ENCODE measurements at regions not wholly inside any gene's neighbourhood (a gene's known extent, or its start where the extent isn't known, plus 50 kb on each side); places are given as distances from the start of the nearest gene placed in this dataset.

DNA sequence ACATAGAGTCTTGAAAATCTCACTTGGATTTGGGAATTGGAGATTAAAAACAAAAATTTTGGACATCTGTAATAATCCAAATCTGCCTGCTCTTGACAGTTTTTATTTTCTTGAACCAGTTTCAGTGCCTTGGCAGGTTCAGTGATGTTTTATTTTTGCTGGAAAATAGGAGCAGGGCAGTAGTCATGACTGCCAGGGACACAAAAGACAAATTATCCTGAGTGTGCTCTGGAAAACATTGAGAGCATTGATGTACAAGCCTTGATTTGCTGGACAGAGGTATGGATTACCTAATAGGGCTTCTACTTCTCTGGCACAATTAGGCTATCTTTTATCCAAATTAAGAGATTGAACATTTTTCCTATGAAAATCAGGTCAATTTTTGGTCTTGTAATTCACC is 123.4 kb upstream of the SFRP2 start:
- intact Hi-C loops (cut with DNase I) = no loop called here
- no peak overlapping the region for H3K27ac ChIP-seq
- H3K4me3 ChIP-seq = no peak overlapping the region
- H3K36me3 ChIP-seq = no peaks in the 10 kb centered on the region
- H3K9ac ChIP-seq (ENCODE audit: low read depth in 2 of 2, low read length in 2 of 2) = no peak overlapping the region
- no peaks in the 10 kb centered on the region for H3K27me3 ChIP-seq
- no peaks in the 10 kb centered on the region for H3K9me3 ChIP-seq
- no peak for DNase-seq
- TF ChIP-seq, protein P1, sequence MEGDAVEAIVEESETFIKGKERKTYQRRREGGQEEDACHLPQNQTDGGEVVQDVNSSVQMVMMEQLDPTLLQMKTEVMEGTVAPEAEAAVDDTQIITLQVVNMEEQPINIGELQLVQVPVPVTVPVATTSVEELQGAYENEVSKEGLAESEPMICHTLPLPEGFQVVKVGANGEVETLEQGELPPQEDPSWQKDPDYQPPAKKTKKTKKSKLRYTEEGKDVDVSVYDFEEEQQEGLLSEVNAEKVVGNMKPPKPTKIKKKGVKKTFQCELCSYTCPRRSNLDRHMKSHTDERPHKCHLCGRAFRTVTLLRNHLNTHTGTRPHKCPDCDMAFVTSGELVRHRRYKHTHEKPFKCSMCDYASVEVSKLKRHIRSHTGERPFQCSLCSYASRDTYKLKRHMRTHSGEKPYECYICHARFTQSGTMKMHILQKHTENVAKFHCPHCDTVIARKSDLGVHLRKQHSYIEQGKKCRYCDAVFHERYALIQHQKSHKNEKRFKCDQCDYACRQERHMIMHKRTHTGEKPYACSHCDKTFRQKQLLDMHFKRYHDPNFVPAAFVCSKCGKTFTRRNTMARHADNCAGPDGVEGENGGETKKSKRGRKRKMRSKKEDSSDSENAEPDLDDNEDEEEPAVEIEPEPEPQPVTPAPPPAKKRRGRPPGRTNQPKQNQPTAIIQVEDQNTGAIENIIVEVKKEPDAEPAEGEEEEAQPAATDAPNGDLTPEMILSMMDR (IDR thresholded peaks at IDR 0.05) = no peak
- H3K4me1 ChIP-seq = no peaks in the 10 kb centered on the region

DNA sequence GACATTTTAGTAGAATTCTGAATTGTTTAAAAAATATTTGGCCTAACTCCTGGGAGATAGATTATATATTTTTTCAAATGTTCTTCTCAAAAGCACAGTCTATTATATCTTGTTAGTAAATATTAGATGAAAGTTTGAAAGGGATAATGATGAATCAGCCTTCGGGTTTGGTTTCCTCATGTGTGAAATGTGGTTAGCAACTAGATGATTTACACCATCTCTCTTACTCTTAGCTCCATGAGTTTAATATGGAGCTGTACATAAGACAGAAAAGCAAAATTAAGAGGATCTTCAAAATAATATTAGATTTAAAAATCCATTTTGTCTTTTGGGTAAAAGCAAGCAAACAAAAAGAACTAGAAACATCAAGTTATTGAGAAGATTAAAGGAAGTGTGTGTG is 120.8 kb upstream of the SFRP2 start:
- H3K9ac ChIP-seq (ENCODE audit: low read depth in 2 of 2, low read length in 2 of 2) = no peak overlapping the region
- H3K4me3 ChIP-seq = no peak overlapping the region
- no peaks in the 10 kb centered on the region for H3K36me3 ChIP-seq
- no peak overlapping the region for H3K27ac ChIP-seq
- TF ChIP-seq, protein P1 (IDR thresholded peaks at IDR 0.05) = no peak
- intact Hi-C loops (cut with DNase I) = no loop called here
- H3K4me1 ChIP-seq = no peaks in the 10 kb centered on the region
- H3K9me3 ChIP-seq = no peaks in the 10 kb centered on the region
- DNase-seq = no peak
- H3K27me3 ChIP-seq = no peaks in the 10 kb centered on the region

DNA sequence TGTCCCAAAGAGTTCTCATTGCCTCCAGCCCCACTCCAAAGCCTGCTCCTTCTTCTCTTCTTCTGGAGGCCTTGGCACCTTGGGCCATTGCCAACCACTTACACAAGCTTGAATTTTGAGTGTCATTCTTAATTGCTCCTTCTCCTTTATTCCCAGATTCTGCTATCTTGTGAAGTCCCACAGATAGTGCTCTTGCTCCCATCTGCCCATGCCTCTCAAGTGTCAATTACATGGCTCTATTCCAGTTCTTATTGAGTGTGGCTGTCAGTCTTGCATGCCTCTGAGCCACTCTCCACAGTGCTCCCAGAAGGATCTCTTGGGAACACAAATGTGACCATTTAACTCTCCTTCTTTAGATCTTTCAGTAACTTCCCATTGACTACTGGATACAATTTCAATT is 117.3 kb upstream of the SFRP2 start:
- intact Hi-C loops (cut with DNase I) = no loop called here
- TF ChIP-seq, protein P1 (IDR thresholded peaks at IDR 0.05) = no peak
- Histone ChIP-seq H3K36me3 (no peaks in the 10 kb centered on the region), H3K4me3 (no peak overlapping the region), H3K27ac (no peak overlapping the region), H3K9ac (ENCODE audit: low read depth in 2 of 2, low read length in 2 of 2) (no peak overlapping the region), H3K9me3 (no peaks in the 10 kb centered on the region), H3K4me1 (no peaks in the 10 kb centered on the region), H3K27me3 (no peaks in the 10 kb centered on the region)
- DNase-seq = no peak

DNA sequence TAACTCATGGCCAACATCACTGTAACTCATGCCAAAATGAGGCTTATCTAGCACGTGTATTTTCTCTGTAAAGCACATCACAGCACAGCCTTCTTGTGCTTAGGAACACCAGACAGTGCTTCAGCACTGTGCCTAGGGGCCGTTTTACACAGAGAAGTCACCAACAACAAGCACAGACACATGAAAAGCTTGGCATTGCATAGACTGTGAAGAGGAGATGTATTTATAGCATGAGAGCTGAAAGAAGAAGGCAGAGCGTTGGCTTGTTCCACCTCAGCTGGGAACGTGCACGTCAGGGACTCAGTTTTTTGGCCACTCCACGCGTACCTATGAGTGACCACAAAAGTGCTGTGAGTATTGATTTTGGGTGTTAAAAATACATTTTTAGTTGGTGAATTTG is 116.3 kb upstream of the SFRP2 start:
- H3K9ac ChIP-seq (ENCODE audit: low read depth in 2 of 2, low read length in 2 of 2) = no peak overlapping the region
- no peak overlapping the region for H3K4me3 ChIP-seq
- TF ChIP-seq, protein P1 (IDR thresholded peaks at IDR 0.05) = no peak
- no peaks in the 10 kb centered on the region for H3K4me1 ChIP-seq
- no peaks in the 10 kb centered on the region for H3K27me3 ChIP-seq
- no peak for DNase-seq
- intact Hi-C loops (cut with DNase I) = no loop called here
- H3K36me3 ChIP-seq = no peaks in the 10 kb centered on the region
- H3K9me3 ChIP-seq = no peaks in the 10 kb centered on the region
- no peak overlapping the region for H3K27ac ChIP-seq

DNA sequence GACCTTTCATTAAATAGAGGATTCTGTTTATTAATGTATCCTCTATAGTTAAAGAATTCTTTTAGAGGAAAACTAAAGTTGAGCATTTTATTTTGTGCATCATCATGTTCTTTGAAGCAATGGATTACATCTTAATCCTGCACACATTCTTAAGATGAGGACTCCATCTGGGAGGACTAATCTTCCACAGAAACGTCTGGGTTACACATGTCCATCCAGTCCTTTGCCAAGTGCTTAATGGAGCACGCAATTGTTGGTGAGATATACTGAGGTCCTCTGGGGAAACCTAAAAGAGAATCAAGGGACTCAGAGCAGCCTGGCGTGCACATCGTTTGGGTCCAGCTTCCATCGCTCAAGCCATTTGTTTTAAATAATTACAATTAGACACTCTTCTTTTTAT is 115.1 kb upstream of the SFRP2 start:
- no peak for DNase-seq
- intact Hi-C loops (cut with DNase I) = no loop called here
- Histone ChIP-seq H3K9me3 (no peaks in the 10 kb centered on the region), H3K4me3 (no peak overlapping the region), H3K36me3 (no peaks in the 10 kb centered on the region), H3K27me3 (no peaks in the 10 kb centered on the region), H3K9ac (ENCODE audit: low read depth in 2 of 2, low read length in 2 of 2) (no peak overlapping the region), H3K27ac (no peak overlapping the region), H3K4me1 (no peaks in the 10 kb centered on the region)
- TF ChIP-seq, protein P1 (IDR thresholded peaks at IDR 0.05) = no peak

DNA sequence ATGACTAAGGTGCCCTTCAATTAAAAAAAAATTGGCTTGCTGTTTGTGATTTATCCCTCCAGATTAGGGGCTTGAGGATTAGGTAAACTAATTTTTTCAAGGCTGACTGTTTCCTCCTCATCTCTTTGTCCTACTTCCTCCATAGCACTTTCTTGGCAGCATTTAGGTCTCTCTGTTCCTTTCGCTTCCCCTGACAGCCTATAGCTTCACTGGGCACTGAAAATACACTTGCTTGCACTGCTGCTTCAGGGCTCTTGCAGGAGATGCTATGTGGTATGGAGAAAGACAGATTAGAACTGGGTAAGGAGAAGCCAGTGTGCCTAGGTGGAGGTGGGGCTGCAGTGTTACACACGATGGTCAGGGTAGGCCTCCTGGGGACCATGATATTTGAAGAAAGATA is 112.3 kb upstream of the SFRP2 start:
- H3K4me1 ChIP-seq = no peaks in the 10 kb centered on the region
- intact Hi-C loops (cut with DNase I) = no loop called here
- no peak overlapping the region for H3K4me3 ChIP-seq

More for the DNA sequence above, 112.3 kb upstream of the SFRP2 start:
- no peaks in the 10 kb centered on the region for H3K9me3 ChIP-seq
- no peak for DNase-seq
- H3K27ac ChIP-seq = no peak overlapping the region
- H3K9ac ChIP-seq (ENCODE audit: low read depth in 2 of 2, low read length in 2 of 2) = no peak overlapping the region
- TF ChIP-seq, protein P1 (IDR thresholded peaks at IDR 0.05) = no peak
- H3K27me3 ChIP-seq = no peaks in the 10 kb centered on the region
- H3K36me3 ChIP-seq = no peaks in the 10 kb centered on the region
